ENCODE measurements at regions not wholly inside any gene's neighbourhood (a gene's known extent, or its start where the extent isn't known, plus 50 kb on each side); places are given as distances from the start of the nearest gene placed in this dataset.

DNA sequence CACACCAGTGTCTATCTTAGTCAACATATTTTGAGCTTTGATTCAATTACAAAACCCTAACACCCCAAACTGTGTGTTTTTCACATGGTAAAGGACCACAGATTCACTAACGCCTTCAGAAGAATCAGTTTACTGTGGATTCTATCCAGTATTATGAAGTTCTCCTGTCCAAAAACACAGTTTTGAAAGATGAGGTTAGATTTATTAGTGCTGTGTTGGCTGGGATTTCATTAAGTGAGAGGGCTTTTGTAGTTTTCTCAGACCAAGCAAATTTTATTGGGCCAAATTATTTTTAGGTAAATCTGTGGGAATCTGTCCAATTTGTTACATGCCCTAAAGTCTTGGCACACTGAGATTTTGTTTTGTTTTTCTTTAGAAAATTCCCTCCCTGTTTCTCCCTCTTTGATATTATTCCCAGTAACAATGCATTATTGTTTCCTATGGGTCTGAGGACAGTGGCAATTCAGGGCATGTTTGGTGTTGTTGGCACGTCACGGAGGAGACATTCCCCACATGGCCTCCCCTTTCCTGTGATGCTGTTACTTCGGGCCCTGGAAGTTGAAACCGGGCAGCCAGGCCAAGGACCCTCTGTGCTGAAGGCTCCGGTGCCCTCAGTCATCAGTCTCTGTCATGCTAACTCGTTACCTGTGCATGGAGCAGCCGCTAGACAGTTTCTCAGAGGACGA lies 87.5 kb upstream of the ALKAL2 start:
- TF ChIP-seq, protein P1, sequence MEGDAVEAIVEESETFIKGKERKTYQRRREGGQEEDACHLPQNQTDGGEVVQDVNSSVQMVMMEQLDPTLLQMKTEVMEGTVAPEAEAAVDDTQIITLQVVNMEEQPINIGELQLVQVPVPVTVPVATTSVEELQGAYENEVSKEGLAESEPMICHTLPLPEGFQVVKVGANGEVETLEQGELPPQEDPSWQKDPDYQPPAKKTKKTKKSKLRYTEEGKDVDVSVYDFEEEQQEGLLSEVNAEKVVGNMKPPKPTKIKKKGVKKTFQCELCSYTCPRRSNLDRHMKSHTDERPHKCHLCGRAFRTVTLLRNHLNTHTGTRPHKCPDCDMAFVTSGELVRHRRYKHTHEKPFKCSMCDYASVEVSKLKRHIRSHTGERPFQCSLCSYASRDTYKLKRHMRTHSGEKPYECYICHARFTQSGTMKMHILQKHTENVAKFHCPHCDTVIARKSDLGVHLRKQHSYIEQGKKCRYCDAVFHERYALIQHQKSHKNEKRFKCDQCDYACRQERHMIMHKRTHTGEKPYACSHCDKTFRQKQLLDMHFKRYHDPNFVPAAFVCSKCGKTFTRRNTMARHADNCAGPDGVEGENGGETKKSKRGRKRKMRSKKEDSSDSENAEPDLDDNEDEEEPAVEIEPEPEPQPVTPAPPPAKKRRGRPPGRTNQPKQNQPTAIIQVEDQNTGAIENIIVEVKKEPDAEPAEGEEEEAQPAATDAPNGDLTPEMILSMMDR (IDR thresholded peaks at IDR 0.05; ENCODE audit: extremely low read depth in 1 of 2, insufficient read depth in 1 of 2, low read depth in 1 of 2, low read length in 2 of 2) = no peak
- TF ChIP-seq MAX (IDR thresholded peaks at IDR 0.05; ENCODE audit: insufficient read depth, insufficient read length) (no peak), POLR2A (IDR thresholded peaks at IDR 0.05; ENCODE audit: low read depth, low read length) (no peak), POLR2AphosphoS5 (IDR thresholded peaks at IDR 0.05; ENCODE audit: insufficient read depth, low read depth, low read length) (no peak), EZH2 (IDR thresholded peaks at IDR 0.05; ENCODE audit: borderline replicate concordance, low read depth, low read length, severe bottlenecking) (no peak), MYC (IDR thresholded peaks at IDR 0.05; ENCODE audit: low read depth, low read length) (no peak), JUN (IDR thresholded peaks at IDR 0.05; ENCODE audit: borderline replicate concordance, insufficient read depth, insufficient read length, low read depth) (no peak), GATA2 (IDR thresholded peaks at IDR 0.05; ENCODE audit: insufficient read depth, insufficient read length, low read depth, low read length) (no peak)

Data from endothelial cell of umbilical vein (primary cell).